GM18519 (cell line): ENCODE measurements at regions not wholly inside any gene's neighbourhood (a gene's known extent, or its start where the extent isn't known, plus 50 kb on each side); places are given as distances from the start of the nearest gene placed in this dataset.

Experiments used
- ATAC-seq: cut with Tn5 transposase; IDR thresholded peaks from one replicate; pipeline ENCODE4 v1.9.1; 2021; ENCODE audit warnings: mild to moderate bottlenecking, moderate library complexity; ENCODE audit not compliant: unreplicated experiment, low FRiP score

GRCh38 chr11:43574949-43575912 is 105.3 kb upstream of the HSD17B12 start:
- ATAC-seq = no peak

GRCh38 chr11:43575913-43576310 is 104.6 kb upstream of the HSD17B12 start:
- ATAC-seq = no peak

- ATAC-seq = no peak
Measured at GRCh38 chr11:43576320-43576802, 104.2 kb upstream of the HSD17B12 start.

GRCh38 chr11:43576803-43577521 is 103.6 kb upstream of the HSD17B12 start:
- ATAC-seq = no peak

- no peak for ATAC-seq
Measured at GRCh38 chr11:43577566-43578264, 102.8 kb upstream of the HSD17B12 start.

GRCh38 chr11:43578346-43579170 is 102.0 kb upstream of the HSD17B12 start:
- no peak for ATAC-seq

GRCh38 chr11:43579171-43579918 is 101.2 kb upstream of the HSD17B12 start:
- ATAC-seq = peak; percentile 36

- ATAC-seq = no peak
Measured at GRCh38 chr11:43579919-43580276, 100.6 kb upstream of the HSD17B12 start.

- no peak for ATAC-seq
Measured at GRCh38 chr11:43580735-43581369, 99.7 kb upstream of the HSD17B12 start.

GRCh38 chr11:43581370-43582023 is 99.0 kb upstream of the HSD17B12 start:
- ATAC-seq = no peak

GRCh38 chr11:43582024-43582862 is 98.3 kb upstream of the HSD17B12 start:
- no peak for ATAC-seq

GRCh38 chr11:43582863-43583462 is 97.6 kb upstream of the HSD17B12 start:
- no peak for ATAC-seq

- no peak for ATAC-seq
Measured at GRCh38 chr11:43583548-43583947, 97.0 kb upstream of the HSD17B12 start.

- ATAC-seq = no peak
Measured at GRCh38 chr11:43585877-43586608, 94.5 kb upstream of the HSD17B12 start.

GRCh38 chr11:43589601-43590250 is 90.8 kb upstream of the HSD17B12 start:
- ATAC-seq = no peak

- ATAC-seq = no peak
Measured at GRCh38 chr11:43601511-43601910, 79.0 kb upstream of the HSD17B12 start.
